GM12865 (cell line): ENCODE measurements at regions not wholly inside any gene's neighbourhood (a gene's known extent, or its start where the extent isn't known, plus 50 kb on each side); places are given as distances from the start of the nearest gene placed in this dataset.

Experiments
- DNase-seq: peaks from one replicate; pipeline ENCODE4 v3.0.0; 2010; ENCODE audit warnings: low read depth
- H3K4me3 ChIP-seq: 2 replicates; pipeline ENCODE4 v1.5.1; 2011; ENCODE audit warnings: mild to moderate bottlenecking, low read depth, low read length, control low read depth
- TF ChIP-seq, protein P1 (sequence below): IDR thresholded peaks from 2 replicates; pipeline ENCODE4 v1.5.1; 2011; ENCODE audit warnings: low read length, control low read depth, low read depth, inconsistent platforms; ENCODE audit not compliant: insufficient read depth; ENCODE audit errors: missing control alignments

DNA sequence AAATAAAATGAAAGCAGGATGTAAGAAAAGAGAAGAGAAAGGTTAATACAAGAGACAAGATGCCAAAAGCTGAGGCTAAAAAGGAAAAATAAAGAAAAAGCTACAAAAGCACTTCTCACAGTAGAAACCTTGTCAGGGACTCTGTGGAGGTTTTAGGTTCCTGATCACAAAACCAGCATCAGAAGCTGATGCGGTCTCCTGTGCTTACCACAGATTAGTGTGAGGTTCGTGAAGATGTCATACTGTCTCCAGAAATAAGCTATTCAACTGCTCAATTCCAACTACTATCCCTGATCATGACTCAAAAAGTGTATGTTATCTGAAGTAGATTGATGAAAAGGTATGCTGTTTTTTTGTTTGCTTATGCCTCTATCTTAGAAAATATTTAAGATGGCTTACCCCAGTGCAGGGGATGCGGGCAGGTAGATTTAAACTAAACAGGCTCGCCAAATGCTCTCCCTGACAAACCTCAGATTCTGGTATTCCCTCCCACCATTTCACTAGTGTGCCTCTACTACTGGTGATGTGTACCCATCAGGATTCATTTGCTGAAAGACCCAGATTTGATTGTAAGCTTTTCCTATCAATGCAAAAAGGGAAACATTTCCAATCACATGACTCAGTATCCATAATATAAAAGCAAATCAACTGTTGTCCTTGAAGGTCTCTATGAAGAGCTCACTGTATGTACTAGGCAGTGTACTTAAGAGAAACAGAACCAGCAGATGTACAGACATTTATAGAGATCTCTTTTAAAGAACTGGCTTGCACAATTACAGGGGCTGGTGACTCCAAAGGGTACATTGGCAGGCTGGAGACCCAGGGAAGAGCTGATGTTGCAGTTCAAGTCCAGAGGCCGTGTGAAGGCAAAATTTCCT is 169.5 kb upstream of the FOXN3 start:
- DNase-seq, result no peak
- H3K4me3 ChIP-seq, result no peak overlapping the region
- TF ChIP-seq, protein P1, sequence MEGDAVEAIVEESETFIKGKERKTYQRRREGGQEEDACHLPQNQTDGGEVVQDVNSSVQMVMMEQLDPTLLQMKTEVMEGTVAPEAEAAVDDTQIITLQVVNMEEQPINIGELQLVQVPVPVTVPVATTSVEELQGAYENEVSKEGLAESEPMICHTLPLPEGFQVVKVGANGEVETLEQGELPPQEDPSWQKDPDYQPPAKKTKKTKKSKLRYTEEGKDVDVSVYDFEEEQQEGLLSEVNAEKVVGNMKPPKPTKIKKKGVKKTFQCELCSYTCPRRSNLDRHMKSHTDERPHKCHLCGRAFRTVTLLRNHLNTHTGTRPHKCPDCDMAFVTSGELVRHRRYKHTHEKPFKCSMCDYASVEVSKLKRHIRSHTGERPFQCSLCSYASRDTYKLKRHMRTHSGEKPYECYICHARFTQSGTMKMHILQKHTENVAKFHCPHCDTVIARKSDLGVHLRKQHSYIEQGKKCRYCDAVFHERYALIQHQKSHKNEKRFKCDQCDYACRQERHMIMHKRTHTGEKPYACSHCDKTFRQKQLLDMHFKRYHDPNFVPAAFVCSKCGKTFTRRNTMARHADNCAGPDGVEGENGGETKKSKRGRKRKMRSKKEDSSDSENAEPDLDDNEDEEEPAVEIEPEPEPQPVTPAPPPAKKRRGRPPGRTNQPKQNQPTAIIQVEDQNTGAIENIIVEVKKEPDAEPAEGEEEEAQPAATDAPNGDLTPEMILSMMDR, result no peak

DNA sequence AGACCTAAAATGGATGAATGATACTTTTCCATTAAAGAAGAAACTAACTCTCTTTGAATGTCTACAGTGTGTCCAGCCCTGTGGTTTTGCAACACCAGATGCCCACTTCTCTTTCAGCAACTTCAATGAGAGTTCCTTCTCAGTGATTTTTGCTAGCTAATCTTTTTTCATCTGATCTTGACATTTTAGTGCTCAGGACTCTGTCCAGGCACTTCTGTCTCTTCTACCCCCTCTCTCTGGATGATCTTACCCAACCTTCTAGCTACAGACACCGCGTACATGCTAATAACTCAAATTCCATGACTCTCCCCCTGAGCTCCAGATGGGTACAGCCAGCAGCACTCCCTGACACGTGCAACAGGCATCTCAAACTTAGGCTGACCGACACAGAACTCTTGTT is 161.1 kb upstream of the FOXN3 start:
- TF ChIP-seq, protein P1, result no peak
- no peak for DNase-seq
- no peak overlapping the region for H3K4me3 ChIP-seq

DNA sequence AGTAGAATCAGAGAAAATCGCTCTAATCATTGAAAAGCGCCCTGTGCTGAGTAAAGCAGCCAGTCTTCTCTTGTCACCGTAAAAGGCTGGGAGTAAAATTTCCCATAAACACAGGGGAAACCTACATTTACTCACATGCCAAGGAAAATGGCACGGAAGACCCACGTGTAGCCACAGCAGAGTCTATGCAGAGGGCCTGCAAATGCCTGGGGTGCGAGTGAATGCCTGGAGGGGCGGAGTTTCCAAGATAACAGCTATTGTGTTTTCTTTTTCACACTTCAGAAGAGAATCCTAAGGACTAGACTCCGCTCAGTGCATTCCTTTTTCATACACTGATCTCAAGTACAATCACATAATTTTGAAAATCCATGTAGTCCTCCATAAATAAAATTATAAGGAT is 159.9 kb upstream of the FOXN3 start:
- H3K4me3 ChIP-seq, result no peak overlapping the region
- no peak for DNase-seq
- TF ChIP-seq, protein P1, result no peak

DNA sequence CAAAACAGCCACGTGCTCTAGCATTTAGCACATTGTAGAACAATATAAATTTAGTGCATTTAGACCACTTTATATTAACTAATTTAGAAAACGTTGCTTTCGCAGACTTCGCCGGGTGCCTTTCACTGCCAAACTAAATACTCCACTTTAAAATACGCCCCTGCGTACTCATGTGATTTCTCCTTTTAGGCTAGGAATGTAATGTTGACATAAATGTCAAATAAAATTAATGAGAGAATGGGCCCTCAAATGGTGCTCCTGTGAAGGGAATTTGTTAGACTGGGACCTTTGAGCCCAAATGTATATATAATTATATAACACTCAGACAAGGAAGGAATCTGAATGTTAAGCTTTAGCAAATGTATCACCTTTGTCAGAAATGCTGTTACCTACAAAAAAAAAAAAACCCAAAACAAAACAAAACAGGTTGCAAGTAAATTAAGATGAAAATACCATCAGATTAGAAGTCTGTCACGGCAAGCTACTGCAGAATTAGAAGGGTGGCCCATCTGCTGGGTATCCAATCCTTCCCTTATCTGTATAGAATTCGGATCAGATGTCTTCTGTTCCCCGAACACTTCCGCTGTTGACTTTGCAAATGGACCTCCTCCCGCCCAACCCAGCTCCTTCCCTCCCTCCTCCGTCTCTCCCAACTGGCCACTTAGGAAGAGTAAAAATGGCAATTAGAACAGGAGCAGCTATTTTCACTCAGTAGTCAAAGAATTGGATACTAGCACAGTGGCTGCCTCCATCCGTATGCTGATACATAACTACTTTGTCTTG is 159.3 kb upstream of the FOXN3 start:
- H3K4me3 ChIP-seq, result no peak overlapping the region
- no peak for DNase-seq
- TF ChIP-seq, protein P1, result no peak

DNA sequence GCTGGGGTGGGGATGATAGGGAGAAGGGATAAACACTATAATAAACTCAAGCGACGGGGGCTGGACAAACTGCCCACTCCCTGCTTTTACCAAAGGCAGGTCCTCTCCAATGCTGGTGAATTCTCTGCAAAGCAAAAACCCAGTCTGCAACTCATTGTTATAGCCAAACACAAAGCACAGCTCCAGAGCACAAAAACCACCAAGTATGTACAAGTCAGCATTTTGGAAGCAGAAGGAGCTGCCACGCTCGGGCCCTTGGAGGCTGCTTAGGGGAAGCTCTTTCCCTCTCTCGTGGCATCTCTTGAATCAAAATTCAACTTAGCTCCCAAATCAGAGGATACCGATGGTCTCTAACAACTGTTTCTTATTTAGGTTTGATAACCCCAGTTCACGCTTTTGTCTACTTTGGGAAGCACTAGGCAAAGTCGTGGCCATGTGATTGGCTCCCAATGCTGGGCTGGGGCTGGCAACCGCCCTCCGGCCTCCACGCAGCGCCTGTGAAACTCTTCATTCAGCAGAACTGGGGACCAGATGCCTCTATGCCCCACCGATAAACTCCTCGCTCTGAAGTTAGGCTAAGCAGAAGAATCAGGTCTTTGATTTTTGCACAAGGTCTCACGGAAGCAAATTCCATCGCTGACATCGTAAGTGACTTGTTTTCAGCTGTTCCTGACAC is 158.5 kb upstream of the FOXN3 start:
- no peak overlapping the region for H3K4me3 ChIP-seq
- DNase-seq, result no peak
- TF ChIP-seq, protein P1, result no peak

DNA sequence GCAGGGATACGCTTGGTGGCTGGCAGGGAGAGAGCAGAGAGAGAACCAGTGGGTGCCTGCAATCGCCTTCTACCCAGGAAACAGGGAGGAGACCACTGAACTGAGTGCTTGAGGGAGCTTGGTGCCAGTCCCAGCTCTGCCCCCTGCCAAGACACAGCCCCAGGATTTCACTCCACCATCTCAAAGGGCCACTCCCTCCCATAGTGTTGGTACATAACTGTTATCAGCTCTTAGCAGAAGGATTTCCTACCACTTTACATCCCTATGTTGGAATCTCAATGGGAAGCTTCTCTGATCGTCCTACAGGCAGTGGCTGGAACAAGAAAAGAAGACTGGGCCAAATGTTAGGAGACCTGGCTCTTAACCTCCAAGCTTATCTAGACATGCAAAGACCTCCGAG is 157.4 kb upstream of the FOXN3 start:
- no peak for DNase-seq
- TF ChIP-seq, protein P1, result no peak
- H3K4me3 ChIP-seq, result no peak overlapping the region
